ENCODE measurements at regions not wholly inside any gene's neighbourhood (a gene's known extent, or its start where the extent isn't known, plus 50 kb on each side); places are given as distances from the start of the nearest gene placed in this dataset.
"Not testable (repeated sequence)": the region's sequence is repeated elsewhere in the genome, so short reads cannot be mapped to it uniquely, and the experiment has no call there.

DNA sequence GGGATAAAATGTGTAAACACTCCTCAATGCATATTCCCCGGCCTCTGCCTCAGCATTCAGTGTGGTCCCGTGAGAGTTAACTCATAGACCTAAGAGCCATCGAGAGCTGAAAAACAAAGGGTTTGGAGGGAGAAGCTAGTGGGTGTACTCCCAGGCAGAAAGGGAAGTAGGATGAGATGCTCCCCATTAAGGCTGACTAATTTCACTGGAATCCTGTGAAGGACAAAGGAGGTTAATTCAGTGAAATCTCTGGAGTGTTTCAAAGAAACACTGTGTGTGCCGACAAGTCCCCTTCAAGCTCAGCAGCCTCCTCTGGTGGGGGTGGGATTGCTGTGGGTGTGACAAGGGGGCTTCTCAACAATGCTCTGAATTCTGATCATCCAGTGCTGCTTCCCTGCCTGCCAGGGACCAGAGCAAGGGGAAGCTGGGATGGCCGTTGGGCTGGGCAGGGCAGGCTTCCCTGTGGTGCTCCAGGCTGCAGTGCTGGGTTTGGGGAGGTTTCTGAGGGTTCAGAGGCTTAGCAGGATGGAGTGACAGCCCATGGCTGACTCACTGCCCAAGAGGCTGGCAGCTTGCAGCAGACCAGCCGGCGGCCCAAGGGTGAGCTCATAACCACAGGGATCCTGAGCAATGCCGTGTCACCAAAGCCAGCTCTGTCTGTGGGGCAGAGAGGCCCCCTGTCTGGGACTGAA lies 61.4 kb upstream of the BMAL1 start:
- DNase-seq (ENCODE audit: low read depth in 1 of 2, low spot score in 1 of 2), result peak in 1 of 2 donors; percentile 90
- Histone ChIP-seq H3K27me3 (no peaks in the 10 kb centered on the region), H3K4me3 (no peak overlapping the region), H3K4me1 (ENCODE audit: low read depth) (peaks cover 13% of the 10 kb centered on the region), H3K27ac (no peak overlapping the region), H3K36me3 (no peaks in the 10 kb centered on the region), H3K9me3 (ENCODE audit: low read depth) (no peaks in the 10 kb centered on the region)
- TF ChIP-seq, protein P1, sequence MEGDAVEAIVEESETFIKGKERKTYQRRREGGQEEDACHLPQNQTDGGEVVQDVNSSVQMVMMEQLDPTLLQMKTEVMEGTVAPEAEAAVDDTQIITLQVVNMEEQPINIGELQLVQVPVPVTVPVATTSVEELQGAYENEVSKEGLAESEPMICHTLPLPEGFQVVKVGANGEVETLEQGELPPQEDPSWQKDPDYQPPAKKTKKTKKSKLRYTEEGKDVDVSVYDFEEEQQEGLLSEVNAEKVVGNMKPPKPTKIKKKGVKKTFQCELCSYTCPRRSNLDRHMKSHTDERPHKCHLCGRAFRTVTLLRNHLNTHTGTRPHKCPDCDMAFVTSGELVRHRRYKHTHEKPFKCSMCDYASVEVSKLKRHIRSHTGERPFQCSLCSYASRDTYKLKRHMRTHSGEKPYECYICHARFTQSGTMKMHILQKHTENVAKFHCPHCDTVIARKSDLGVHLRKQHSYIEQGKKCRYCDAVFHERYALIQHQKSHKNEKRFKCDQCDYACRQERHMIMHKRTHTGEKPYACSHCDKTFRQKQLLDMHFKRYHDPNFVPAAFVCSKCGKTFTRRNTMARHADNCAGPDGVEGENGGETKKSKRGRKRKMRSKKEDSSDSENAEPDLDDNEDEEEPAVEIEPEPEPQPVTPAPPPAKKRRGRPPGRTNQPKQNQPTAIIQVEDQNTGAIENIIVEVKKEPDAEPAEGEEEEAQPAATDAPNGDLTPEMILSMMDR (IDR thresholded peaks at IDR 0.05; ENCODE audit: low read depth, low read length), result peak; percentile 12

DNA sequence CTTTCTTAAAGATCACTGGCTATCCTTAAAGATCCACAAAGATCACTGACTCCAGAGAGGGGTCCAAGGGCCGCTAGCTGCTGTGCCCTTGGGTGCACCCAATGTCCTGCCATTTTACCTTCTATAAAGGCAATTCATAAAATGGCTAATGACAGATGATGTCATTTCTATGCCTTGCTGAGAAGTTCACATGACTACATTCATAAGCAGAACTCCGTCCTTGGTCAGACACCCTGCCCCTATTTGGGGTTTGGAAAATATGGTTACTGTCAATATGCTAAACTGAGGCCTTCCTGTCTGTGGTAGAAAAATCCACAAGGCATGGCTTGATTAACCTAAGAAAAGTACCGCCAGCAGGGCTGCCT lies 60.9 kb upstream of the BMAL1 start:
- DNase-seq (ENCODE audit: low read depth in 1 of 2, low spot score in 1 of 2), result no peak
- H3K27ac ChIP-seq, result no peak overlapping the region
- H3K4me3 ChIP-seq, result no peak overlapping the region
- H3K4me1 ChIP-seq (ENCODE audit: low read depth), result peaks cover 16% of the 10 kb centered on the region
- H3K9me3 ChIP-seq (ENCODE audit: low read depth), result no peaks in the 10 kb centered on the region
- no peaks in the 10 kb centered on the region for H3K27me3 ChIP-seq
- TF ChIP-seq, protein P1 (IDR thresholded peaks at IDR 0.05; ENCODE audit: low read depth, low read length), result no peak
- H3K36me3 ChIP-seq, result no peaks in the 10 kb centered on the region

DNA sequence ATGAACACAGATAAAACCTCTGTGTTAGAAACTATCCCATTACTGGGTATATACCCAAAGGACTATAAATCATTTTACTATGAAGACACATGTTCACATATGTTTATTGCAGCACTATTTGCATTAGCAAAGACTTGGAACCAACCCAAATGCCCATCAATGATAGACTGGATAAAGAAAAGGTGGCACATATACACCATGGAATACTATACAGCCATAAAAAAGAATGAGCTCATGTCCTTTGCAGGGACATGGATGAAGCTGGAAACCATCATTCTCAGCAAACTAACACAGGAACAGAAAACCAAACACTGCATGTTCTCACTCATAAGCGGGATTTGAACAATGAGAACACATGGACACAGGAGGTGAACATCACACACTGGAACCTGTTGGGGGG lies 58.9 kb upstream of the BMAL1 start:
- H3K4me1 ChIP-seq (ENCODE audit: low read depth), result peaks cover 25% of the 10 kb centered on the region
- DNase-seq (ENCODE audit: low read depth in 1 of 2, low spot score in 1 of 2); H3K4me3 ChIP-seq; H3K27ac ChIP-seq; H3K9me3 ChIP-seq (ENCODE audit: low read depth); H3K36me3 ChIP-seq; H3K27me3 ChIP-seq: not testable (repeated sequence)

DNA sequence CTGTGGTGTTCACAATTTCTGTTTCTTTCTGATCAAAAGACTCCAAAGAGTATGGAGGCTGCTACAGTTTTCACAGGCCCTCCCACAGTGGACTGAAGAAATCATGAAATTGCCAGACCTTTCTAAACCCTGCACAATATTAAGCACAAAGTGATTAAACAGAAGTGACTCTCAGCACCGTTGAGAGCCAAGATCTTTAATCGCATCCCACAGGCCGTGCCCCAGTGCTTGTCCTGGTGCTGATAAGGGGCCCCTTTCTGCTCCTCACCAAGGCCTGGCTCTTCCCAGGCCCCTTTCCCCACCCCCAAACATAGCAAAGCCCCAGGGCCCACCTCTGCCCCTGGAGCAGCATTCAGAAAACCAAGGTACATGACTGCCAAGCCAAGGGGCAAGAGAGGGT lies 57.4 kb upstream of the BMAL1 start:
- Histone ChIP-seq H3K27me3 (no peaks in the 10 kb centered on the region), H3K27ac (no peak overlapping the region), H3K36me3 (no peaks in the 10 kb centered on the region), H3K4me3 (no peak overlapping the region), H3K9me3 (ENCODE audit: low read depth) (no peaks in the 10 kb centered on the region), H3K4me1 (ENCODE audit: low read depth) (peaks cover 22% of the 10 kb centered on the region)
- TF ChIP-seq, protein P1 (IDR thresholded peaks at IDR 0.05; ENCODE audit: low read depth, low read length), result no peak
- DNase-seq (ENCODE audit: low read depth in 1 of 2, low spot score in 1 of 2), result no peak

DNA sequence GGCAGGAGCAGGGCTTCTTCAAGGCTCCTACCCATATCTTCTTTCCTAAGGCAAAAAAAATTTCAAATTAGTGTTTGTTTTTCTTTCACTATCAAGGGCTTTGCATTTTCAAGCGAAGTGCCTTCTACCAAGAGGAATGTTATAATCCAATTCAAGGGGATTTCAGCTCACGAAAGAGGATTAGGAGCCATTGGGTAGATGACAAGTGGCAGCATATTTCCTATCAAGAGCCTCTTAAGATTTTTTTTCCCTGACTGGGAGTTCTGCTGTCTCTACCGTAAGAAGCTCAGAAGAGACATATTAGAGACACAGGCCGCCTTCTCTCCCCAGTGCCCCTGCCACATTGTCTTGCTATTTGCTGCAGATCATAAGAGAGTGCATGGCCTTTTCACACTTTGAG lies 55.9 kb upstream of the BMAL1 start:
- H3K4me1 ChIP-seq (ENCODE audit: low read depth), result peaks cover 22% of the 10 kb centered on the region
- peak in 1 of 2 donors; percentile 47 for DNase-seq (ENCODE audit: low read depth in 1 of 2, low spot score in 1 of 2)
- no peaks in the 10 kb centered on the region for H3K27me3 ChIP-seq
- H3K9me3 ChIP-seq (ENCODE audit: low read depth), result no peaks in the 10 kb centered on the region
- no peak overlapping the region for H3K27ac ChIP-seq
- no peaks in the 10 kb centered on the region for H3K36me3 ChIP-seq
- H3K4me3 ChIP-seq, result no peak overlapping the region
- TF ChIP-seq, protein P1 (IDR thresholded peaks at IDR 0.05; ENCODE audit: low read depth, low read length), result no peak

DNA sequence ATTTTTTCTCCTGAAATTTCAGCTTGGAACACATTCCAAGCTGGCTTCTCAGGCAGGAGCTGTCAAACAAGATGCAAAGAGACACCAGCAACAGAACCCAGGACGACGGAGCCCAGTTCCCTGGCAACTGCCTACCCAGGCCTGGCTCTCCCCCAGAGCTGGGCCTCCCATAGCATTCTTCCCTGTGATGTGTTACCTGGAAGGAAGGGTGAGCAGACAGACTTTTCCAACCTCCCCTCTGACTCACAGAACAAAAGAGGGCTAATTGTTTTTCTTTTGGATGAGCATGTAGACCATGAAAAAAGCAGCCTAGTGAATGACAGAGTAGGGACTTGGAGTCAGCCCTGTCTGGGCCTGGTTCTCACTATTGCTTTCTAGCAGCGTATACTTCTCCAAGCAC lies 55.3 kb upstream of the BMAL1 start:
- Histone ChIP-seq H3K4me1 (ENCODE audit: low read depth) (peaks cover 22% of the 10 kb centered on the region), H3K36me3 (no peaks in the 10 kb centered on the region), H3K27me3 (no peaks in the 10 kb centered on the region), H3K27ac (no peak overlapping the region), H3K4me3 (no peak overlapping the region), H3K9me3 (ENCODE audit: low read depth) (no peaks in the 10 kb centered on the region)
- TF ChIP-seq, protein P1 (IDR thresholded peaks at IDR 0.05; ENCODE audit: low read depth, low read length), result no peak
- DNase-seq (ENCODE audit: low read depth in 1 of 2, low spot score in 1 of 2), result no peak
